ENCODE measurements at regions not wholly inside any gene's neighbourhood (a gene's known extent, or its start where the extent isn't known, plus 50 kb on each side); places are given as distances from the start of the nearest gene placed in this dataset.

DNA sequence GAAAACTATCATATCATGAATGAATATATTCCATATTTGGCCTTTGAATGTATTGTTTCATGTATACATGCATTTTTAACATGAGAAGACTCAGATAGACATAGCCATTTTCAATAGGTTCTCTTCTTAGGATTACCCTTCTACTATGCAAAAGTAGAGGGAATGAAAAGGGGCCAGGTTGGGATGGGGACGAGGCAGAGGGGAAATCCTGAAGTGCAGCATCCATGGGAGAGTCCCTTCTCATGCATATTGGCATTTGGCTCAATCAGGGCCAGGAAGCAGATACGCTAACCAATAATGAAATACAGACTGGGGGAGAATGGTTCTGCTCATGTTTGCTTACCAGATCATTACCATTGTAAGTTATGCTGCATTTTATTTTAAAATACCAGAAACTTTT, 475.8 kb downstream of the STK39 start:
- TF ChIP-seq, protein P1, sequence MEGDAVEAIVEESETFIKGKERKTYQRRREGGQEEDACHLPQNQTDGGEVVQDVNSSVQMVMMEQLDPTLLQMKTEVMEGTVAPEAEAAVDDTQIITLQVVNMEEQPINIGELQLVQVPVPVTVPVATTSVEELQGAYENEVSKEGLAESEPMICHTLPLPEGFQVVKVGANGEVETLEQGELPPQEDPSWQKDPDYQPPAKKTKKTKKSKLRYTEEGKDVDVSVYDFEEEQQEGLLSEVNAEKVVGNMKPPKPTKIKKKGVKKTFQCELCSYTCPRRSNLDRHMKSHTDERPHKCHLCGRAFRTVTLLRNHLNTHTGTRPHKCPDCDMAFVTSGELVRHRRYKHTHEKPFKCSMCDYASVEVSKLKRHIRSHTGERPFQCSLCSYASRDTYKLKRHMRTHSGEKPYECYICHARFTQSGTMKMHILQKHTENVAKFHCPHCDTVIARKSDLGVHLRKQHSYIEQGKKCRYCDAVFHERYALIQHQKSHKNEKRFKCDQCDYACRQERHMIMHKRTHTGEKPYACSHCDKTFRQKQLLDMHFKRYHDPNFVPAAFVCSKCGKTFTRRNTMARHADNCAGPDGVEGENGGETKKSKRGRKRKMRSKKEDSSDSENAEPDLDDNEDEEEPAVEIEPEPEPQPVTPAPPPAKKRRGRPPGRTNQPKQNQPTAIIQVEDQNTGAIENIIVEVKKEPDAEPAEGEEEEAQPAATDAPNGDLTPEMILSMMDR (IDR thresholded peaks at IDR 0.05; ENCODE audit: low read depth, low read length, missing control alignments): no peak
- no peak for DNase-seq (ENCODE audit: extremely low read depth, low read depth)
- H3K4me3 ChIP-seq (replicated peaks; ENCODE audit: low read depth, low read length): no peak overlapping the region

DNA sequence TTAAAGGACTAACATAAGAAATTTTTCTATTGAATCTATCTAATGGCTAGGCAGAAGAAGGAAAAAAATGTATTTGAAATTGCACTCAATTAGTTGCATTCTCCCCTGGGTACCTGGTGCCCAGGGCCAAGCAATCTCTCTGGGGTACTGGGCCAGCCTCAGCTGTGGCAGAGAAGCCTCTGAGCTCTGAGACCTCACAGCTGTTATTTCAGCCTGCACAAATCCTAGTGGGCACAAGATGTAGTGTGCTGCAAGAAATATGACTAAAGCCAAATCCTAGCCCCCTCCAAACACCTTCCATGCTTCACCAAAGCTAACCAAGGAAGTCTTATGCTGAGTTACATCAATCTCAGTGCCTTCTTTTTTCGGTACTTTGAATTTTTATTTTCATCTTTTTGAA, 478.4 kb downstream of the STK39 start:
- no peak overlapping the region for H3K4me3 ChIP-seq (replicated peaks; ENCODE audit: low read depth, low read length)
- no peak for DNase-seq (ENCODE audit: extremely low read depth, low read depth)
- TF ChIP-seq, protein P1 (IDR thresholded peaks at IDR 0.05; ENCODE audit: low read depth, low read length, missing control alignments): no peak

DNA sequence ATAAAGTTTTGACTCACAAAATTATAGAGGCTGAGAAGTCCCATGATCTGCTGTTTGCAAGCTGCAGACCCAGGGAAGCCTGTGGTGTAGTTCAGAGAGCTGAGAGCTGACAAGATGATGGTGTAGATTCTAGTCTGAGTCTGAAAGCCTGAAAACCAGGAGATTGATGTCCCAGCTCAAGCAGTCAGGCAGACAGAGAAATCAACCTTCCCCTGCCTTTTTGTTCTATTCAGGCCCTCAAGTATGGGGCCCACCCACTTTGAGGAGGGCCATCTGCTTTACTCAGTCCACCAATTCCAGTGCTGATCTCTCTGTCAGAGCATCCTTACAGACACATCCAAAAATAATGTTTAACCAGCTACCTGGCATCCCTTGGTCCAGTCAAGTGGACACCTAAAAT, 479.6 kb downstream of the STK39 start:
- H3K4me3 ChIP-seq (replicated peaks; ENCODE audit: low read depth, low read length): no peak overlapping the region
- TF ChIP-seq, protein P1 (IDR thresholded peaks at IDR 0.05; ENCODE audit: low read depth, low read length, missing control alignments): no peak
- DNase-seq (ENCODE audit: extremely low read depth, low read depth): no peak

DNA sequence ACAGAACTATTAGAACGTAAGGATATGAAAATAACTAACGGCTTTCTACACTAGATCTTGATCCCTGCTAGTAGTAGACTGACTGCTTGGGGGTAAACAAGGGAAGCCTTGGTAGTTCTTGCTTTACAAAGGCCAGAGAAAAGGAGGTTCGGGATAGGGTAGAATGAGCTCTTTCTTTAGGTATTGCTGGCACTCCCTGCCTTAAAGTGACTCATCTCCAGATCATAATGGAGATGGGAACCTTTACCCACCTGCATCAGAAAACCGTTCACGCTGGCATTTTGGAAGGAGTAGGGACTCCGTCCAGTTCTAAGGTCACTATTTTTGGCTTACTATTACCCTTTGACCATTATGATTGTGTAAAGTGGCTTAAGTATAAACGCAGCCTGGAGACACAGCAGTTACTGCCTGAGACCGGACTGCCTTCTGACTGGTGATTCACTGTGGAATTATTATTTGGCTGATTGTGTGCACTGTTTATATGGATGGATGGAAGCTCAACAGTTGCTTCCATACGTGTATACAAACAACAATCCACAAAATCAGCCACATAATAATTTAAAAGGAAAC, 482.5 kb downstream of the STK39 start:
- DNase-seq (ENCODE audit: extremely low read depth, low read depth): no peak
- TF ChIP-seq, protein P1 (IDR thresholded peaks at IDR 0.05; ENCODE audit: low read depth, low read length, missing control alignments): no peak
- no peak overlapping the region for H3K4me3 ChIP-seq (replicated peaks; ENCODE audit: low read depth, low read length)

DNA sequence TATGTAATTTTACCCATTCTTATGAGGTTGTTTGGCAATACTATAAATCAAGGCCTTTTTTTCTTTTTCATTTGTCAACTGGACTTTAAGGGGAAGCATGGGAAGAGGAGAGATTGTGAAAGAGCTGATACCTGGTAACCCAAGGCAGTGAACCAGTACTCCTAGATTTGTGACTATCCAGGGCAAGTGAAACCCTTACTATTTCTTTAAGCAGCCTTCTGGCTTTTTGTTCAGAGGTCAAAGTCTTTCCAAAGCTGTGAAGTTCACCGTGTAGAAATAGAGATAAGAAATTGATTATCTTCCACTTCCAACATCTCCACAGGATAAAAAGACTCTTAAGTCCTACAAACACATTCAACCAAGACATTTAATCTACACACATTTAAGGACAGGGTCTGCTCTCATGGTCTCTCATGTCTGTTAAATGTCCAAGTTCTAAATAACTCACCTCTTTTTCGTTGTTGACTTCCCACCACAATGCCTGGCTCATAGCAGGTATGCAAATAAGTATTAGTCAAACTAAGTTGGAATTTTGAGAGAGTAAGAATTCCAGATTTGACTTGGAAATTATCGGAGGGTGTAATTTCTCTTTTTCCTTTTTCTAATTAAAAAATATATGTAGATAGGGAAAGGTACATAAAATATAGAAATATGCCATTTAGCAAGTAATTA, 485.8 kb downstream of the STK39 start:
- no peak overlapping the region for H3K4me3 ChIP-seq (replicated peaks; ENCODE audit: low read depth, low read length)
- TF ChIP-seq, protein P1 (IDR thresholded peaks at IDR 0.05; ENCODE audit: low read depth, low read length, missing control alignments): no peak
- DNase-seq (ENCODE audit: extremely low read depth, low read depth): no peak

DNA sequence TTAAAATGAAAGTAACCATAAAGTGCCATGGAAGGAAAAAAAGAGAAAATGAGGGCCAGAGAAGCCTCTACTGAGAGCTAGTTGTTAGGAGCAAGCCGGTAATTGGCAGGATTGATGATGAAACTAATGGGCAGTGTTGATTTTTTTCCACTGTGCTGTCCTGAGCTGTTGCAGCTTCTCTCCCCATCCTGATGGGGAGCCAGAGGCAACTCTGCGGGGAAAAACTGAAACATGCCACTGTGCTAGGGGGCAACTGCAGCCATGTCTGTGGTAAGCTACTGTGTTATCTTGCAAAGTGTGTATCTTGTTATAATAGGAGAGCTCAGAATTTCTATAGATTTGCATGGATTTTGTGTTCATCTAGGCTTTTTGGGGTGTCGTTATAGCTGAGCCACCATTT, 487.9 kb downstream of the STK39 start:
- no peak overlapping the region for H3K4me3 ChIP-seq (replicated peaks; ENCODE audit: low read depth, low read length)
- no peak for DNase-seq (ENCODE audit: extremely low read depth, low read depth)
- TF ChIP-seq, protein P1 (IDR thresholded peaks at IDR 0.05; ENCODE audit: low read depth, low read length, missing control alignments): no peak
